Embryonic facial prominence (tissue), 1 donor: ENCODE measurements at regions not wholly inside any gene's neighbourhood (a gene's known extent, or its start where the extent isn't known, plus 50 kb on each side); places are given as distances from the start of the nearest gene placed in this dataset.

ENCODE experiments used
- DNase-seq: peaks from one replicate; pipeline ENCODE4 v3.0.0-alpha.2; 2016; ENCODE audit errors: extremely low spot score

GRCh38 chr5:175107865-175108264 is 336.1 kb downstream of the DRD1 start:
- DNase-seq: no peak

GRCh38 chr5:175107028-175107588 is 336.9 kb downstream of the DRD1 start:
- DNase-seq: no peak

GRCh38 chr5:175104677-175105076 is 339.3 kb downstream of the DRD1 start:
- DNase-seq: no peak

- no peak for DNase-seq
These were observed 340.2 kb downstream of the DRD1 start for GRCh38 chr5:175103746-175104145.

GRCh38 chr5:175102717-175103116 is 341.3 kb downstream of the DRD1 start:
- DNase-seq: no peak

DNA sequence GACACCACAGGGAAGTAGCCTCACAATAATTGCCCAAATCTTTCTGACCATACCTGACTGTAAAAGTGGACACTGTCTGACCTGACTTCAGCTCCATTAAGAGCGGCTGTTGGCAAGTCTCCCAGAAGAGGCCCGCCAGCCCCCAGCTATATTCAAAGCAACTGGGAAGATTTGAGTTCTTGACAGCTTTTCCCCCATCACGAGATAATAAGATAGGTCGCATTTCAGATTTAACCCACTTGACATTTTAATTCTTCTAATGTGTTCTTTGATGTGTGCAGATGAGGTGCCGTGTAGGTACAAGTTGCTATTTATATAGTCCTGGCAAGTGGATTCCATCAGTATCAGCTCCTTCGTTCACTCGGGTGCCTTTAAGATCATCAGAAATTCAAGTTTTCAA is 345.7 kb downstream of the DRD1 start:
- no peak for DNase-seq

DNA sequence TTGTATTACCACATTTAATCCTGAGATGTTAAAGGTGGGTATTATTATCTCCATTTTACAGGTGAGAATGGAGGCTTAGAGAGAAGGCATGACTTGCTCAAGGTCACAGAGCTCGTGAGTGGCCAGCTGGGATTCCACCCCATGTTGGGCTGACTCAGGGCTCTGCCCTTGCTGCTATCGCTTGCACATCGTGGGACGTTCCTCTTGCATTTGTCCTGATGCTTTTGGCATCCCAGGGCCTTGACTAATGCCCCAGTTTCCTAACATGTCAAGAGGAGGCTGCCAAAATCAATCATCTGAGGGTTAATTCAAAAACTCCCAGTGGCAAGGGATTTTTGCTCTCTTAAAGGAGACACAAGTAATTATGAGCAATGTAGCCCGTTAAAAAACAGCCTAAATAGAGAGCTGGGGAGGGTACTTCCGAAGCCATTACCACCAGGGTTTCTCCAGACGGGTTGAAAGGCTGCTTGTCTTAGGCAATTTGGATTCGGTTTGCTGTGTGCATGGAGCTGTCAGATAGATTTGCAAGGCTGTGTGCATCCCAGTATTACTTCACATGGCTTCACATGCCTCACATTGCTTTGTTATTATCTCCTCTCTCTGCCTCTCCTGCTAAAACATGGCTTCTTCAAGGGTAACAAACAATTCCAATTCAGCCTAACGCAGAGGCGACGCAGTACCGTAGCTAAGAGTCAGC is 347.4 kb downstream of the DRD1 start:
- DNase-seq: no peak

- DNase-seq: no peak
These were observed 349.5 kb downstream of the DRD1 start for GRCh38 chr5:175094461-175094860.

GRCh38 chr5:175092691-175093090 is 351.3 kb downstream of the DRD1 start:
- DNase-seq: no peak

GRCh38 chr5:175088963-175089362 is 355.0 kb downstream of the DRD1 start:
- no peak for DNase-seq

DNA sequence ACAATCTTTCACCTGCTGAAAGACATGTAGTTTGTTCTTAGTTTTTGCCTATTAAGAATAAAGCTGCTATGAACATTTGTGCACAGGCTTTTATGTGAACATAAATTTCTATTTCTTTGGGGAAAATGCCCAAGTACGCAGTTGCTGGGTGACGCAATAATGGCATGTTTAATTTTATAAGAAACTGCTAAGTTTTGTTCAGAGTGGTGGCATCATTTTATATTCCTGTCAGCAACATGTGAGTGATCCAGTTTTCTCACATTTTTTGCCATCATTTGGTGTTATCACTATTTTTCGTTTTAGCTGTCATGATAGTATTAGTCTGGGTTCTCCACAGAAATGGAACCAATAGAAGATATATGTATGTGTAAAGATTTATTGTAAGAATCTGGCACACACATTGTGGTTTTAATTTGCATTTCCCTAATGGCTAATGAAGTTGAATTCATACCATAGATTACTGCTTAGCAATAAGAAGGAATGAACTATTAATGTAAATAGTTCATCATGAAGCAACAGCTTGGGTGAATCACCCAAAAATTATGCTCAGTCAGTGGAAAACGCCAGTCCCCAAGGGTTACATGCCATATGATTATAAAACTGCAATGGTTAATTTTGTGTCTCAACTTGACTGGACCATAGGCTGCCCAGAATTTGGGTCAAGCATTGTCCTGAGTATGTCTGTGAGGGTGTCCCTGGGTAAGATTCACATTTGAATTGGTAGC is 358.6 kb downstream of the MSX2 start:
- no peak for DNase-seq

DNA sequence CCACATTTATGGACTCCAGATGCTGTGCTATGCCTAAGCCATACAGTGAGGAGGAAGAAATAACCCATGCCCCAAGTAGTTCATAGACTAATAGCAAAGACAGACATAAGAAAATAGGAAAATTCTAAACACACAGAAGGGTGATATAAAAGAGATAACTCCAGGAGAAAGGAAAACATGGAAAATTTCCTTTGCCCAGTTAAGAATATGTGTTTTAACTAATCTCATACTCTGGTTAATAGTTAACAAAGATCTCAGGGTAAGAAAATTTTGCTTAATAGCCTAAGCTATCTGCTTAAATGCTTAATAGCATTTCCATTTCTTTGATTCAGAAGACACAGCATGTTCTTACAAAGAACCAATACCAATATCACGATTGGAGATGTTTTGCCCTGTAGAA is 358.0 kb downstream of the MSX2 start:
- DNase-seq: no peak

DNA sequence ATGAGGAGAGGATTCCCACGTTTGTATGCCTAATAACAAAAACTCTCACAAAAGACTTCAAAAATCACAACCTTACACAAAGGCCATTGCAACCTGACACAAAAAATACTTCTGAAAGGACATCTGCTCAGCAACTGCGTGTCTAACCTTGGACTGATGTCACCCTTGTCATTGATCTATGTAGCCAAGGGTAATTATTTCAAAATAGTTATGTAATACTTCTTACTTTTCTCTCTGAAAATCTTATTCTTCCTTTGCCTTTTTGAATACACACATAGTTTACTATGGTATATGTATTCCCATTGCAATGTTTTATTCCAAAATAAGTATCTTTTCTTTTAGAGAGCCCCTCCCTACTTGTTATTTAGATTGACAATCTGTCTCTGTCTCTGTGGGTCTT is 355.3 kb downstream of the MSX2 start:
- no peak for DNase-seq

DNA sequence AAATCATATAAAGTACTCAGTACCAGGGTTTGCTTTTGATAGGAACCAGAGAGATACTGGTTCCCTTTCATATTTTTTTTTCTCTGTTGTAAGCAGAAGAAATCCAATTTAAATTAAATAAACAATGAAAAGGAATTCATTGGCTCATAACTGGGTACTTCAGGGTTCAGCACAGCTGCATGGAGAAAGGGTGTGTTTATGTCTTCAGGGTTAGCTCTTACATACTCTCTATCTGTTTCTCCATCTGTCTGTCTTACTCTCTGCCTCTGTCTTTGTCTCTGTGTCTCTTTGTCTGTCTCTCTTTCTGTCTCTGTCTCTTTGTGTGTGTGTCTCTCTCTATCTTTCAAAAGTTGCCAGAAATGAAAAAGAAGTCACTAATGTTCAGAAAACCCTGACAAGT is 345.9 kb downstream of the MSX2 start:
- no peak for DNase-seq

- peak; percentile 32 for DNase-seq
These were observed 335.9 kb downstream of the MSX2 start for GRCh38 chr5:175060257-175060656.

- peak; percentile 58 for DNase-seq
These were observed 335.4 kb downstream of the MSX2 start for GRCh38 chr5:175059687-175060211.

- DNase-seq: no peak
These were observed 332.4 kb downstream of the MSX2 start for GRCh38 chr5:175056831-175057230.

- DNase-seq: no peak
These were observed 329.9 kb downstream of the MSX2 start for GRCh38 chr5:175054243-175054642.

GRCh38 chr5:175052351-175052750 is 328.0 kb downstream of the MSX2 start:
- no peak for DNase-seq

GRCh38 chr5:175047048-175047447 is 322.7 kb downstream of the MSX2 start:
- DNase-seq: no peak

- no peak for DNase-seq
These were observed 321.4 kb downstream of the MSX2 start for GRCh38 chr5:175045820-175046219.

DNA sequence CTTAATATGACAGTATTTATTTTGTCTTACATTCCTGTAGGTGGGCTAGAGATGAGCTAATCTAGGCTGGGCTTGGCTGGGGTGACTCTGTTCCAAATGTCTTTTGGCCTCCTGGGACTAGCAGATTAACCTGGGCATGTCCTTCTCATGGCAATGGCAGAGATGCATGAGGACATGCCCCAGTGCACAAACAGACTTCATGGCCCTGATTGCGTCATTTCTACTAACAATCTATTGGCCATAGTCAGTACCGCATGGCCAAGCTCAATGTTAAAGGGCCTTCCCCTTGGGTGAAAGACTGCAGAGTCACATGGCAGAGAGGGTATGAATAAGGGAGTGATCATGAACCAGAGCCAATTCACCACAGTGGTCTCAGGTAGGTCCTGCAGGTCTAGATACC is 313.4 kb downstream of the MSX2 start:
- DNase-seq: no peak
